GM21786 (cell line): ENCODE measurements at regions not wholly inside any gene's neighbourhood (a gene's known extent, or its start where the extent isn't known, plus 50 kb on each side); places are given as distances from the start of the nearest gene placed in this dataset.

Experiments used
- ATAC-seq: cut with Tn5 transposase; IDR thresholded peaks from one replicate; pipeline ENCODE4 v1.9.1; 2021; ENCODE audit not compliant: unreplicated experiment

DNA sequence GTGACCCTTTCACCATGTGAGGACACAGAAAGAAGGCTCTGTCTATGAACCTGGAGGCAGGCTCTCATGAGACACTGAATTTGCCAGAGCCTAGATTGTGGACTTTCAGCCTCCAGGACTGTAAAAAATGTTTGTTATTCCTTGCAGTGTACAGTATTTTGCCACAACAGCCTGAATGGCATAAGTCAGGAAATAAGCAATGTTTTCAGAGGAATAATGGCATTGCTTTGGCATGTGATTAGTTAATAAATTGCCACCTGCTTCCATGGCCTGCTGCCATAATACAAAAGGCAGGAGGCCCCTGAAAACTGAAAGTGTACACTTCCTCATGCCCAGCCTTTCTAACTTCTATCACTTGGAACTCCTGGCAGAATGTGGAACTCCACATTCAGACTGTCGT lies 408.1 kb downstream of the GADD45G start:
- no peak for ATAC-seq

DNA sequence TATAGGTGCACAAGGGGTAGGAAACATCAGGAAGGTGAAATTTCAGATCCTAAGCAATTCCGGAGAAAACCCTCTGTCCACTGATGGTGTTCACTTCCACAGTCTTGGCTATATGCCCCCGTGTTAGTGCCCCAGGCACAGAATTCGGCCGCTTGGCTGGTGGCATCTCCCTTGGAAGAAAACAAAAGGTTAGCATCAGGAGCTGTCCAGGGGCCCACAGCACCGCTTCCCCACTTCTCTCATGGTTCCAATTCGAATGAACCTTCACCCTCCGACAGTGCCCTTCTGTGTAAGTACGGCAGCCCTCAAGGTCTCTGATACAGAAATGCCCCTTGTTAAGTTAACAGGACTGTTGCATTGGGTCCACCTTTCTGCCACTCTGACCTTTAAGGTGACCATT lies 409.0 kb downstream of the GADD45G start:
- ATAC-seq, result no peak

DNA sequence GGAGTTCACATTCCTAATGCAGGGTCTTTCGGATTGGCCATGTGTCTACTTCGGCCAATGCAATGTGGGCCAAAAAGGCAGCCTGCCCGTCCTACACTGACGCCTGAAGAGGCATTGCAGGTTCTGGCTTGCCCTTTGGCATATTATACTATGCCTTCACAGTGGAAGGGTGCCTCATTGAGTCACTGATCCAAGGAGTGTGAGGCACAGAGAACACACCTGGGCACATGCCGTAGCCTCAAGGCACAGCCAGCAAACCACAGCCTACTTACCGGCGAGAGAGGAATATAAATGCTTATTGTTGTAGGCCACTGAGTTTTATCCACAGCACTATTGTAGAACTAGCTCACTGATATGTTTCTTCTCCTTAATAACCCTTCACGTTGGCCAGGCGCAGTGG lies 409.6 kb downstream of the GADD45G start:
- no peak for ATAC-seq

GRCh38 chr9:90016272-90016671 lies 411.5 kb downstream of the GADD45G start:
- ATAC-seq, result no peak

GRCh38 chr9:90017679-90018078 lies 412.9 kb downstream of the GADD45G start:
- no peak for ATAC-seq

- no peak for ATAC-seq
Observed at GRCh38 chr9:90018688-90019087, 413.9 kb downstream of the GADD45G start.

DNA sequence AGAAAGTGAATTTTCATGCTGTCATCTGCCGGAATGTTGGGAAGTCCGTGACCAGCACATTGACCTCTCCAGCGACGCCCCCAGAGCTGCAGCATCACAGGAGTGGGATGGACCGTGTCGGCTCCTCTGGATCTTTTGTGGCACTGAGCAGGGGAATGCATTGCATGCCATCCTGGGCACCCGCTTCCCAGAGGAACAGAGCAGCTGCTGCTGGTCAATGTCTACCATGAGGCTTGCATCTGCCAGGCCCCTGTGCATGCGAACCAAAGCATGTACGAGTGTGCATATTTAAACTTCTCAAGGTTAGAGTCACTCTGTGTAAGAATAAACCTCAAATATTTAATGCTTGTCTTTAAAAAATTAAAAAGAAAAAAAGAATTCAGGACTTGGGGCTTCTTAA lies 414.8 kb downstream of the GADD45G start:
- ATAC-seq, result no peak

DNA sequence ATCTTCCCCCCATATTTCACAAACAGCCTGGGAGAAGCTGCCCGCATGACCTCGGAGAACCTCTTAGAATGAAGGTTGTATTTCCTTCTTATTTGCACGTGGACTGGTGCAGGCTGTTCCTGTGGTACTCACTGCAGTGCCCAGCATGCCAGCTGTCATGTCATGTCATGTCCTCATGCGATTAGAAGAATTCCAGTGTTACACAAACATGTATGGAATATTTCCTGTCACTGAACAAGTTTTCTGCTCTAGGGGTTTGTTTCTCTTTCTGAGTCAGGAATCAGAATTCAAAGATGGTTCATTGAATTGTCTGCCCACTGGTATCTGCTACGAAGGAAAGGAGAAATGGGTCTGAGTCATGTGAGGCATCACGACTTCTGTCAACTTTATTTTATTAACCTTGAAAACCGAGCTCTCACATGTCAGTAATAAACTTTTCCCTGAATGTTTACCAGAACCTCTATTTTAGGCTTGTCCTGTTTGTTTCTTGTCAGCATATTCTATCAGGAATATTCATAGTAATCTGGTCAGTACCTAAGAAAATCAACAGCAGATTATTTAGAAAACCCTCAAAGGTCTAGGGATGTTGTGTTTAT lies 415.6 kb downstream of the GADD45G start:
- ATAC-seq, result no peak

GRCh38 chr9:90021216-90021906 lies 416.5 kb downstream of the GADD45G start:
- no peak for ATAC-seq

DNA sequence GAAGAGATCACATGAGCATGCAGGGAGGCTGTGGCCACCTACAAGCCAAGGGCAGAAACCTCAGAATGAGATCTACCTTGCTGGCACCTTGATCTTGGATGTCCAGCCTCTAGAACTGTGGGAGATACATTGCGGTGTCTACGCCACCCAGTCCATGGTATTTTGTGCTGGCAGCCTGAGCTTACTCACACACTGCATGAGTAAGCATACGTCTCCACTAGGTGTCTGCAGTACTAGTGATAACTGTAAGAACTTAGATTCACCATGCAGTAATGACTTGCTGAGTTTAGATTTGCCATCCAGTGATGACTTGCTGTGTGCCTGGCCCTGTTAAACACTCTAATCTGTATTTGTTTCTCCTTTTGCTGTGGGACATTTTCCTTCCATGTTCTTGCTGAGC lies 417.7 kb downstream of the GADD45G start:
- no peak for ATAC-seq

DNA sequence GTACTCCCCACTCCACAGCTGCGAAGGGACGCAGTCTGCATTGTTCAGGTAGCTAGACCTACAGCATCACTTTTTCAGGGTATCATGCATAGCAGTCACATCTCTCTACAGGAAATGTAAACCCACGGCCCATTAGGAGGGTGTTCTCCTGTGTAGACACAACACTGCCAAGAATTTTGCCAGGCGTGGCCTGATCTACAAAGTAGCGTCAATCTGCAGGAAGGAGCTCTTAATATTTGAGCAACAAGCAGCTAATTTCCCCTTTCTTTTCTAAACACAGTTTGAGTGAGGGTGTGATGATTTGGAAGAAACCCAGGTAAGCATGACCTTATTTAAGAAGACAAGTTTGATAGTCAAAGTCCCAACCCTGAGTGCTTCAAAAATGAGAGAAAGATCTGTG lies 419.0 kb downstream of the GADD45G start:
- no peak for ATAC-seq

DNA sequence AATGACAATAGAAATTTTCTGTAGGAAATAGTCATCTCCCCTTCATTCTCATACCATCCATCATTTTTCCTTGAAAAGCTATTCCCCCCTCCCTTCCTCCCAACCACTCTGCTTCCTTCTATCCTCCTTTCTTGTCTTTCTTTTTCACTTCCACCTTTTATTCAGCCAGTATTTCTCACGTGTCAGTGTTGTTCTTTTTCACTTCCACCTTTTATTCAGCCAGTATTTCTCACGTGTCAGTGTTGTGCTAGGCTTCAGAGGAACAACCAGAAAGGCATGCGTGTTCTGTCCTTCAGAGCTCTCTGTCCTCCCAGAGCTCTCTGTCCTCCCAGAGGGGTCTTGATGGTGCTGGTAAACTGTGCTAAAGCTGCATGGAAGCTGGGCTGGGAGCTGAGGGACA lies 419.6 kb downstream of the GADD45G start:
- ATAC-seq, result peak; percentile 50

- no peak for ATAC-seq
Observed at GRCh38 chr9:90024823-90025222, 420.0 kb downstream of the GADD45G start.

DNA sequence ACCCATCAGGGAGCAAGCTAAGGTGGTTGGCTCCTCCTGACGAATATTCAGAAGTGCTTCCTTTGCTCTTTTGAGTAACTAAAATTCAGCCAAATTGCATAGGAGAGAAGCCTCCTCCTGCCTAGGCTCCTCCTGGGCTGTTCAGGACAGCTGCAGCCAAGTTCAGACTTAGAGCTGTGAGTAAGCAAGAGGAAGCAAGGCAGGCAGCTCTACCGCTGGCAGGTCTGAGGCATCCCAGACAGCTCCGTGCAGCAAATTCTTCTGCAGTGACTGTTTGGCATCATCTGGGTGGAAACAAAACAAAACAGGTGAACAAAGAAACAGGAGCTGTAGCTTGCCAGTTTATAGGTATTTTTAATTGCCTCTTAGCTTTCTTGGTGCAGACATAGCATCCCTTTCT lies 421.0 kb downstream of the GADD45G start:
- ATAC-seq, result no peak

DNA sequence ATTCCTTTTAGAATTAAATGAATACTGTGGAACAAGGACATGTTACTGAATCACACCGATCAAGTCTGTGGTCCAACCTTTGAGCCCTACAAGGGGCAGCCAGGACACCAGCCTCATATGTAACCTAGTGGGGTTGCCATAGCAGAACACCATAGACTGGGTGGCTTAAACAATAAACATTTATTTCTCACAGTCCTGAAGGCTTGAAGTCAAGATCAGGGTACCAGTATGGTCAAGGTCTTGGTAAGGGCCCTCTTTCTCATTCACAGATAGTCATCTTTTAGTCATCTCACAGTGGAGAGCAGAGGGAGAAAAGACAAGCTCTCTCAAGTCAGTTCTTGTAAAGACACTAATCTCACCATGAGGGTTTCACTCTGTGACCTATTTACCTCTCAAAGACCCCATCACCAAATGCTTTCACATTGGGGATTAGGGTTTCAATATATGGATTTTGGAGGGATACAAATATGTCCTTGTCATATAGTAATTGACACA lies 422.5 kb downstream of the GADD45G start:
- no peak for ATAC-seq

GRCh38 chr9:90029386-90029785 lies 424.6 kb downstream of the GADD45G start:
- no peak for ATAC-seq

DNA sequence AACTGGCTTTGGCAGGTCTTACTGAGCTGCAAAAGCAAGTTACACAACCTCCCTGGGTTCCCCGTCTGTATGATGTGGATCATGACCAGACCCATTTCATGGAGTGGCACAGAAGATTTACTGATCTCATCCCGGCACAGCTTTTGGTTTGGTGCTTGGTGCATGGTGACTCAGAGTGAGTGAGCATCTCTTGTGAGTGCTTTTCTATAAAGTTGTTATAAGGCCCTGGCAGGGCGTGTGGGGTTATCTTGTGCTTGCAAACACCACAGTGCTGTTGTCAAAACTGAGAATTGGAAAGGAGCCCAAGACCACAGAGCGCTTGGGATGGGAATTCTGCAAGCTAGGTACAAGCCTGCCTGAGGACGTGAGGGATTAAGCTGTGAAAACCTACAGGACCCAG lies 425.2 kb downstream of the GADD45G start:
- ATAC-seq, result no peak

DNA sequence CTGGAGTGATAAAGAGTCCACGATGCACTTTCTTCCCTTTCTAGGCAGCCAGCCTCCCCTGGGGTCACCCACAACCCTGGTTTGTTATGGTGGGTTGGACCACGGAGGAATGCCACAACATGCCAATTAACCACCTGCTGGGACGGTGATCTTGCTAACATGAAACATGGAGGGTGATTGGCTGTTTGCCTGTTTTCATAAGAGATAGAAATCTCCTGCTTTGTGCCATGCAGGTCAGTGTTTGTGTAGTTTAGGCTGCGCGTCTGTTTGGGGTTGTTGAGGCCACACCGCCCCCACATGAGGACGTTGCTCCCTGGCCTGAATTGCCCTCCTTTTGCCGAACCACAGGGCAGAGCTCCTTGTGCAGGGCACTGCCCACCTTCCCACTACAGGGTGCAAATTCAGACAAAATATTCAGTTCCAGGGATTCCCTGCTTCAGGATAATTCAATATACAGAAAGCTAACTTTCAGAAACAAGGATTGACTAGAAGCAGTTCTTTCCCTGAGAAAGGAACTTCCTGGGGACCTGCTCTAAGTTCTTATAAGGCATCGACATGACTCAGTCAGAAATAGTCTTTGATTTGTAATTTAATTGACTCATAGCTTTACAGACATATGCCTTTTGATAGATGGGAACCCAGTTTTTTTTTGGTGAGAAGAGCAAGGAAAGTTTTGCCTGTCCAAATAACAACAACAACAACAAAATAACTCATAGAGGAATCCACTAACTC lies 427.6 kb downstream of the GADD45G start:
- no peak for ATAC-seq

DNA sequence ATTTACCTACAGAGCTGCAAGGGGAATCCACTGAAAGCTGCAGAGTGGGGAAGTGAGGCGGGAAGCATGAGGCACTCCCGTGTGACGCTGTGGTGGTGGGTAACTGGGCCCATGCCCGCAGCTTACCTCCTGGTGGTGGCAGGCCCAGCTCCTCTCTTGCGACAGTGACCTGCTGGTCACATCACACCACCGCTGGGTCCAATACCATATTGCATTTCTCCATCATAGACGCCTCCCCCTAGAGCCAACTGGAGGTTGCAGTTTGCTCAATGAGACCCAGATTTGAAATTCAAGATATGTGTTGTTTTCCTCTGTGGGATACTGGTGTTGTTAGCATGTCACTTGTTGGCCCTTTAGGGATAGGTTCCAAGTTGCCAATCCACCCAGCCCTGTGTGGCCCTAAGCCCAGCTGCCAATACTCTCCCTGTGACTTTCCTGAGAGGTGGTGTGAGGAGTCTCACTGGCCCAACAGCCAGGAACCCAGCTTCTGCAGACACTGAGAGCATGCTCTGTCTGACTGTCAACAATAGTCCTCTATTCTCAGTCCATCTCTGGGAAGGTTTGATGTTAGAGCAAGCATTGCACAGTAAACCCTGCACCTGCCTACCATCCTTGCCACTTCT lies 428.3 kb downstream of the GADD45G start:
- no peak for ATAC-seq

- ATAC-seq, result no peak
Observed at GRCh38 chr9:90034071-90034470, 429.3 kb downstream of the GADD45G start.

DNA sequence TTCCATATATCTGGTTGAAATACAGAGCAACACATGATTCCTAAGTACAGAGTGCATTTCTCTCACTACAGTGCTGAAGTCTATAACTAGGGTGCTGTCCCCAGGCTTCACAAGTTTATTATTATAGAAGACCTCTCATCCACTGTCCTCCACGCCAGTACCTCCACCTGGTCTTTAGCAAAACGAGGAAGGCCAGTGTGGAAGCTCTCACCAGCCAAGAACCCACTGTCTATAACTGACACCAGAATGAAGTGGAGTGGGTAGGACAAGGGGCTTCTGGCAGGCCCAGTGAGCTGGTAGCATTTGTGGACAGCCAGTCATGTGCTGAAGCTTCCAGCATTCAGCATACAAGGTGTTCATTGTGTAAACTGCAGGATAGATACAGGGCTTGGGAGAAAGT lies 430.7 kb downstream of the GADD45G start:
- ATAC-seq, result no peak
